ENCODE measurements at regions not wholly inside any gene's neighbourhood (a gene's known extent, or its start where the extent isn't known, plus 50 kb on each side); places are given as distances from the start of the nearest gene placed in this dataset.

GRCh38 chr6:84422380-84422968, 195.0 kb upstream of the CEP162 start:
- no peak for TF ChIP-seq FOXM1 (IDR thresholded peaks at IDR 0.05; ENCODE audit: borderline replicate concordance, low read depth)
- TF ChIP-seq TAF1 (IDR thresholded peaks at IDR 0.05; ENCODE audit: low read depth) = no peak
